ENCODE measurements at regions not wholly inside any gene's neighbourhood (a gene's known extent, or its start where the extent isn't known, plus 50 kb on each side); places are given as distances from the start of the nearest gene placed in this dataset.

DNA sequence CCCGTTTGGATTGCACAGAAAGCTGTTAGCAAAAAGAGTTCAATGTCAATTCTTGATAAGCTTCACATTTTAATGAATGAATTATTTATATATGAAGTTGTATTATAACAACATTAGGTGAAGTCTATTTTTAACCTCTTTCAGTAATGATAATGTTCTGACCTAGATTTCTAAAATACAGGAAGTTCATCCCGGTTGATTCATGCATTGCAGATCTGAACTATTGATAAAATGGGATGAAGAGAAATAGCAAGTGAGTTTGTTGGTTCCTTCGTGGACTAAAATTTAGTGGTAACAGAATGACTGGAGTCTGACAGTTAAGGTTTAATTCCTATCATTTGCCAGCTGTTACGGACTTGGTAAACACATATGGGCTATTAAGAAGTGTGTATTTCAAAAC is 180.5 kb downstream of the PCSK1 start:
- POLR2A ChIA-PET: no interaction called here

DNA sequence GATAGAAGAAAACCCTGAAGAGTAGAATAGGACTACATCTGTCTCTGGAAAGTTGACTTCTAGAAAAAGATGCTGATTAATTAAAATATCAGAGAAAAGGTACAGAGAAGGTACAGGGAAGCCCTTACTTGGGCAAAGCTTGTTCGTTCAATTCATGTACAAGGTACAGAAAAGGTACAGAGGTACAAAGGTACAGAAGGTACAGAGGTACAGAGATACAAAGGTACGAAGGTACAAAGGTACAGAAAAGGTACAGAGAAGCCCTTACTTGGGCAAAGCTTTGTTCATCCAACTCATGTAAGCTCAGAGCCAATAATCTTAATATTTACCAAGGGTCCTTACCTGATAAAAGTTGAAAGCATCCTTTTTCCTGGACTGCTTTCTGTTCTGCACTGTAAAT is 182.3 kb downstream of the PCSK1 start:
- ChIA-PET CTCF (no interaction called here), POLR2A (no interaction called here)

More for the DNA sequence above, 180.5 kb downstream of the PCSK1 start:
- CTCF ChIA-PET: no interaction called here

- POLR2A ChIA-PET: no interaction called here
- CTCF ChIA-PET: no interaction called here
Measured at GRCh38 chr5:96248131-96248530, 184.9 kb downstream of the PCSK1 start.

DNA sequence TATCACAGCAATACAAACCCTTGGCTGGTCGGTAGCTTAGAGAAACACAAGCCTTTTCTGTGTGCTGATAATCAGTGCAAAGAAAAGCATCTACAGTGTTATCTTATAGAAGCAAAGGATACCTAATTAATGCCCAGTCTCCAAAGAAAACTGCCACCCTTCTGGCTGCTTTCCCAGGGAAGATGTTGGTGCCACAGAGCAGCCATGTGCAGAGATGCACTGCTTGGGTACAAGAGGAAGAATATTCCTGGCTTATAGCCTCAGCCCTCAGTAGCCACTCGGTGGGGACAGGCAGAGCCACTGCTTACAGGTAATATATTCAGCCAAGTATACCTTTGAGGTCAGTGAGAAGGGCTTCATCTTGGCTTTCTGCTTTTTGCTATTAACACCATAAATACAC is 185.3 kb downstream of the PCSK1 start:
- POLR2A ChIA-PET: no interaction called here
- CTCF ChIA-PET: no interaction called here

GRCh38 chr5:96247097-96247701 is 185.8 kb downstream of the PCSK1 start:
- POLR2A ChIA-PET: no interaction called here
- CTCF ChIA-PET: no interaction called here

- POLR2A ChIA-PET: no interaction called here
Measured at GRCh38 chr5:96245140-96246091, 187.6 kb downstream of the PCSK1 start.

DNA sequence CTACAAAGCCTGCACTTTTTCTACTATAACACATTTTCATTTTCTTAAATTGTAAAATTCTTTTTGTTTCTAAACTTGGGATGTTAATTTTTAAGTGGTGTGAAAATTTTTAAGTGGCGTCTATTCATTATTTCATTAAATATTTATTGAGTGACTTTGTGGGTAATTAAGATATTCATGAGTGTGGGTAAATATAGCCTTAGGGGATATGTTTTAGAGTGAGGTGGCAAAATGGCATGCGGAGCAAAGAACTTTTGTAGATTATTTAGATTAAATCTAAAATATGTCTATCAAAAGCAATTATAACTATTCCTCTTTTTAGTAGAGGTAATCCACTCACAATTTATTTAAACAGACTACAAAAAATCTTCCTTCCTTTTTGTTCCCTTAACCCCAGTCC is 188.4 kb downstream of the PCSK1 start:
- CTCF ChIA-PET: no interaction called here
- POLR2A ChIA-PET: no interaction called here

More at GRCh38 chr5:96245140-96246091, 187.6 kb downstream of the PCSK1 start:
- CTCF ChIA-PET: no interaction called here

DNA sequence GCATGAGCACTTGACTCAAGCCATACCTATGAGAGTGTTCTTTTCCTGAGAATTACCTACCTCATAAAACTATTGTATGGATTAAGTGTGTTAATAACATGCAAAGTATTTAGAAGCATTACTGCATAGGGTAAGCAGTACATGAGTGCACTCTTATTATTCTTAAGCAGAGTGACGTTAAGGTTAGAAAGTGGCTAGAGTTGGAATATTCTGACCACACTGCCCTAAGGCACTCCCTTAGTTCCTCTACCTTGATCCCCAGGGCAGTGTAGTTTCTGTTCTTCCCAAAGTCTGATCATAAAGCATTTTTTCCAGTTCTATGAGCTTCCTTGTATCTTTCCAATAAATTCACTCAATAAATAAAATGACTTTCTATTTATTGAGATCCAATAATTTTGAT is 189.2 kb downstream of the PCSK1 start:
- ChIA-PET POLR2A (no interaction called here), CTCF (no interaction called here)

DNA sequence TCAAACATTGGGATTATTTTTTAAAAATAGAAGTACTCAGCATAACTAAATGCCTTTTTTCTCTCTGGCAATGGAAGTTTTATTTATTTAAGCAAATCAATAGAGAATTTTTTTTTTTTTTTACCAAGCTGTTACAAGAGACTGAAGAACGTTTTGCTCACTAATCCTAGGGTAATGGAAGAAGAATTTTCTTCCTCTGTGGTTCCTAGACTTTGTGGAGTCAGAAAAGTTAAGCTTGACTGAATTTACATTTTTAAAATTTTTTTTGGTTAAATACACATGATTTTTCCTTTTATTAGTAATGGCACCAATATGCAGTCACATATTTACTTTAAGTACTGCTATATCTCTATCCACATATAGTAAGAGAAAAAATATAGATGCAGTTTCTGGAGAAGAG is 189.8 kb downstream of the PCSK1 start:
- CTCF ChIA-PET: no interaction called here
- POLR2A ChIA-PET: interaction anchor here (0.7 kb wide), 1 partner anchor 231 kb away, joined by 3 read pairs; no protein-coding TSS in a partner anchor

DNA sequence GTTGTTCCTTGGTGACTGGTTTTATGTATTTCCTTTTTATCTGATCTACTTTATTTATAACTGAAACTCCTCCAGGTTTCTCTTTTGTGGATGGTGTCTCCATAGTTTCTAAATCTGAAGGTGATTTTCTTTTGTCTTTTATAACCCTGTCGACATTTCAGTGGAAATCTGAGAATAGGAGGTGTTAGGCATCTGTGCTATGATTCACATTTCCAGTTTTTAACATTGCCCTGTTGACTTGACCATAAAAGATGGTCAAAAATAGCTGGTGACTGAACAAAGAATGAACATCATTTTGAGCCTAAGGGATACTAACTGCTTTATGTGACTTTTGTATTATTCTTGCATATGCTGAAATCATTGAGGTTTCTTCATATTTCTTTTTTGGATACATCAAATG is 190.5 kb downstream of the PCSK1 start:
- ChIA-PET POLR2A (no interaction called here), CTCF (no interaction called here)

- ChIA-PET CTCF (no interaction called here), POLR2A (no interaction called here)
Measured at GRCh38 chr5:96236831-96237230, 196.2 kb downstream of the PCSK1 start.

DNA sequence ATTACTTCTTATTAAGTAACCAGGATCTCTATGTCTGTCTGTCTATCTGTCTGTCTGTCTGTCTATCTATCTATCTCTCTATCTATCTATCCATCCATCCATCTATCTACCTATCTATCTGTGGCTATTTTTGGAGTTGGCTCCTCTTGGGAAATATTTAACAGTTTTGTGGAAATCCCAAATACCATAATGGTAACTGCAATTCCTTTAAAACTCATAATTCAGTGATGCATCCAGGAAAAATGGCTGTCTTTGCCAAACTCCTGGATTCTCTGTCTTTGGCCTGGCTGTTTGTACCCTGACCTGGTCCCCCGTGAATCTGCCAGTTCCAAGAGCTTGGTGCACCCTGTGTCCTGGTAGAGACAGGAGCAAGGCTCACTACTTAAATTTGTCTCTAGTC is 197.0 kb downstream of the PCSK1 start:
- ChIA-PET CTCF (interaction anchor here (1.4 kb wide), 1 partner anchor 100 kb away, joined by 3 read pairs; no protein-coding TSS in a partner anchor), POLR2A (no interaction called here)

- POLR2A ChIA-PET: no interaction called here
- CTCF ChIA-PET: interaction anchor here (1.4 kb wide), 1 partner anchor 101 kb away, joined by 3 read pairs; no protein-coding TSS in a partner anchor
Measured at GRCh38 chr5:96235008-96235910, 197.8 kb downstream of the PCSK1 start.

DNA sequence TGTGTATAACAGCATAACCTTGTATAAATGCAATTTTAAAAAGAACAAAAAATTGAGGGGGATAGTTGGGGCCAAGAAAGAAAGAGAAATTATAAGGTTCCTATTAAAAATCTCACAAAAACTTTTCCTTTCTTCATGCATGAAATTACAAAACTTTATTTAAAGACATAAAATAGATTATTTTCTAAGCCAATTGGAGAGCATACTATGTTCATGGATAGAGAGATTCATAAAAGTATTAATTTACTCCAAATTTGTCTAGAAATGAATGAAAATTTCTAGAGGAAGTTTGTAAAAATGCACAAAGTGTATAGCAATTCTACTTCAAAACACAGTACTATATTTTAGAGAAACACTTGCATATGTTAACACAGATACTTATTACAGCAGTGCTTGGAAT is 200.4 kb downstream of the PCSK1 start:
- POLR2A ChIA-PET: no interaction called here
- CTCF ChIA-PET: no interaction called here

DNA sequence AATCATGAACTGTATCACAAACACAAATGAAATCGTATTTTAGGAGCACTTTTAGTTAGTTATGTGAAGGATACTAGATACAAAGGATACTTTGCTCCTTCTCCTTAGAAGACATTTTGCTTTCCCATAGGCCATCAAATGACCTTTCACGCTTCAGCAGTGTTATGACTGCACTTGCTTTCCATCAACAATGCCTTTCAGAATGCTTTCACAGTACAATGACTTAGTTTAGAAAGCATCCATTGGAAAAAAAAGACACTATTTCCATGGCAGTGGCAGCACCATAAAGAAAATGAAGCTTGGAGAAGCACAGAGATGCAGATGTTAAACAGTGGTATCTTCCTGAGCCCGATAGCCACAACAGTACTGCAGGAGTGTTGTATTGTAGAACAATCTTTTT is 203.9 kb downstream of the PCSK1 start:
- POLR2A ChIA-PET: no interaction called here
- CTCF ChIA-PET: no interaction called here

DNA sequence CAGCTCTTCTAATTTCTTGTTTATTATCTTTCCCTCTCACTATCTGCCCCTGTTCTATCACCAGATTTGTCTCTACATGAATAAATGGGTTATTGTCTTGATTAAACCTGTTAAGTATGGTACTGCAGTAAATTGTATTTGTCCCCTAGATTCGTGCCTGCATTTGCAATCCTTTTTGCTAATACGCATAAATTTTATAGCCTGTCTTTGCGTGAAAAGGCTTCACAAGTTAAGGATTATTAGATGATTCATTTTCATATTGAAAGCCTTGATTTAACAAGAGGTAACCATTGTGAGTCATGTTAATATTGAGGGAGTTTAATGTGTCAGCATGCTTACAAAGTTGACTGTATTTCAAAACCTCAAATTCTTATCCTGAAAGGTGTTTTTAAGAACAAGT is 204.6 kb downstream of the PCSK1 start:
- CTCF ChIA-PET: no interaction called here
- POLR2A ChIA-PET: no interaction called here

- CTCF ChIA-PET: no interaction called here
- POLR2A ChIA-PET: no interaction called here
Measured at GRCh38 chr5:96227957-96228356, 205.1 kb downstream of the PCSK1 start.

- POLR2A ChIA-PET: no interaction called here
- CTCF ChIA-PET: no interaction called here
Measured at GRCh38 chr5:96226941-96227552, 206.0 kb downstream of the PCSK1 start.

GRCh38 chr5:96222129-96222528 is 210.9 kb downstream of the PCSK1 start:
- CTCF ChIA-PET: no interaction called here
- POLR2A ChIA-PET: no interaction called here

Measured in activated CD8-positive, alpha-beta memory T cell treated with anti-CD3 and anti-CD28 coated beads for 36 hours (primary cell).